Endometrial microvascular endothelial cells (primary cell): ENCODE measurements at regions not wholly inside any gene's neighbourhood (a gene's known extent, or its start where the extent isn't known, plus 50 kb on each side); places are given as distances from the start of the nearest gene placed in this dataset.

Source experiments
- in situ Hi-C: cut with HindIII; loops from 2 replicates; pipeline ENCODE4 v1.10.0; 2017; ENCODE audit warnings: low sequenced_read_pairs, low pct_unique_long_range_greater_than_20kb; ENCODE audit errors: inconsistent ontology term

DNA sequence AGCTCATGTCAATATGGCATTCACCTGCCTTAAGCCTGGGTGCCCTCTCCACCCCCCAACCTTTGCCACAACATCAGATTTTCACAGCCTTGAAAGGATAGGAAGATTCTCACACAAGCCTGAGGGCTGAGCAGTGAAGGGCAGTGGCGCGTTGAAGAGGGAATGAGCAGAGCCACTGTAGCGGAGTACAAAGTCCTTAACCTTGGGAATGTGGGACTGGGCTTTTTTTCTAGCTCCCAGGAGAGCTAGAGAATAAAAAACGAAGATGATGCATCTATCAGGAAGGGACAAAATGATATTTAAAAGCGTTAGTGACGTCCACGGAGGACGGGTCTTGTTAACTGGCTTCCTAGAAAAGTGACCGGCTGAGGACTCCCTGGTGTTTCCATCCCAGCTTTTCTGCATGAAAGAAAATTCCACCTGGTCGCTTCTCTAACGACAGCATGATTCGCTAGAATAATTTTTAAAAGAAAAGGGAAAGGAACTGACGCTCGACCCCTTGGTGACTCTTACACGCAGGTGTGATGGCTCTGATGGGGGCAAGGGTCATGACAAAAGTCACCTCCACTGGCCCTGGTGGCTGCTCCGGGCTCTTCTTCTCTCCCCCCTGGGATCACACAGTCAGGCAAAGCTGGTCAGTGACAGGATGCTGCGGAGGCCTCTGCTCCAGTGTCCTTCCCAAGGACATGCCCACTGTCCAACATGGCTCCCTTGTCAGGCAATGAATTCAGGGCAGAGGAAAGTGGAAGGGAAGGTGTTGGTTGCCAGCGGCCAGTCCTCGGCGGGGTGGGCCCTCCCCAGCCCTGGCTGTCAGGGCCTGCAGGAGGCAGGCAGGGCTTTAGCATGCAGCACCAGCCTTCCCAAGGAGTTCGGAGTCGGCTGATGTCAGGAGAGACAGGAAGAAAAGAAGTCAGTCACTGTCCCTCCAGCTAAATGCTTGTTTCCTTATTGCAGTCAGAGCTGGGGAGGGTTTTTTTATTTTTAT, 58.4 kb upstream of the IRX3 start:
- in situ Hi-C loops = no loop called here

DNA sequence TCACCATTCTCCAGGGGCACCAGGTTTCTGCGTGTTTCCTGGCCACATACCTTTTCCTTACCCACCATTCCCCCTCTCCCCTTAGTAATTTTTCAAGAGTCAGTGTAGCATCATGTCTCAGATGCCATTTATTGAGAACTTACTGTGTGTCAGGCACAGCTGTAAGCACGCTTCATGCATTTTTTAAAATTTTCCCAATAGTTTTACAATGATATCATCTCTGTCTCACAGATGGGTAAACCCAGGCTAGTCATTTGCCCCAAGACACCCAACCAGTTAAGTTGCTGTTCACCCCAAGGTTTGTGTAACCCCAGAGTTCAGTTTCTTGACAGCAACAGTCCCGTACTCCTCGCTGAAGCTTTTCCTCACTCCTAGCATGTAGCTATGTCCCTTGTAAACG, 56.4 kb upstream of the IRX3 start:
- in situ Hi-C loops = no loop called here

DNA sequence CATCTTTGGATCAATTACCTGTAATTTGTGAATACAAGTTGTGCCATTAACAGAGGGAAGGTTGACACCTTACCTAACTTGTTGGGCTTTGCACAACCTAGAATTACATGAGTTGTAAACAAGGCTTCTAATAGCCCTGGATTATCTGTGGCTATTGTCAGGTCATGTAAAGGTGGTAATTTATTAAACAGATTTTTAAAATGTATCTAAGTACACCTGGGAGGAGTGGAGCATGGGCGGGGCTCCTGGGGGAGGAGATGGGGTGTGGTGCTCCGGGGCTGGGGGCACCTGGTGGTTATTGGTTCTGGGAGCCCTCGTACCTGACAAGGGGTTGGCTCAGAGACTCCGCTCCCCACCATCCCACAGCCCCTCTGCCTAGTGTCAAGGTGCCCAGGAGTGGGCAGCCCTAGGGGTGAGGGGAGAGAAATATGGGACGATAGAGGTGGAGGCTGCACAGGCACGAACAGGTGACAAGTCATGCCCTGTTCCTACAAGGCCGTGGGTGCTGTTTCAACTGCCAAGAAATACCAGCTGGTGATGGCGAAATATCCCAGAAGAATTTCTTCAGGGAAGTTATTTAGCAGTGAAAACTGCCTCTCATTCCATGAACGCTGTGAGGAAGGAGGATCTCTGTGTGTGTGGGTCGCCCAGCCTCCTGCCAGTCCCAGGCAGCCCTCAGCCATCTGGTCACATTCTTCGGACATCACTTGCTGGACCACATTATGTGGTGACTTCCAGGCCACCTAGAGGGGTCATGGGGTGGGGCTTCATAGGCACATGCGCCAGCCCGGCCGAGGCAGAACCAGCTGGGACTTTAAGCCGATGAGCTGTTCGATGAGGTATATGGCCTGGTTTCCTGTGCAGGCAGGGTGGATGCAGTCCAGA, 55.5 kb upstream of the IRX3 start:
- in situ Hi-C loops = no loop called here

DNA sequence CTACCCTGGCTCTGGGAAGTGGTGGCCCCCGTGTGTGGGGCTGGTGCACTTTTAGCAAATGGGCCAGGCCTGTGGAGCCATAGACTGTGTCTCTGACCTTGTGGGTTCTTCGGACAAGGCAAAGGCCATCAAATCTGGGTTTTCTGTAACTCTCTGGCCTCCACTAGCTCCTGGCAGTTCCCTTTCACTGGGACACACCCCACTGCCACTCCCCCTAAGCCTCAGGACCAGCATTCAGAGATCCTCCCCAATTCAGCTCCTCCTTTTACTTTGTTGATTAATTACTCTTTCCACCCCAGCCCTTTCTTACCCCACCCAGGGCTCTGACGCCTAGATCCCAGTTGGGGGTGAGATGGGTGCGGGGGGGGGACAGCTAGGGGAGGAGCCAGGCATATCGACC, 53.9 kb upstream of the IRX3 start:
- in situ Hi-C loops = no loop called here

DNA sequence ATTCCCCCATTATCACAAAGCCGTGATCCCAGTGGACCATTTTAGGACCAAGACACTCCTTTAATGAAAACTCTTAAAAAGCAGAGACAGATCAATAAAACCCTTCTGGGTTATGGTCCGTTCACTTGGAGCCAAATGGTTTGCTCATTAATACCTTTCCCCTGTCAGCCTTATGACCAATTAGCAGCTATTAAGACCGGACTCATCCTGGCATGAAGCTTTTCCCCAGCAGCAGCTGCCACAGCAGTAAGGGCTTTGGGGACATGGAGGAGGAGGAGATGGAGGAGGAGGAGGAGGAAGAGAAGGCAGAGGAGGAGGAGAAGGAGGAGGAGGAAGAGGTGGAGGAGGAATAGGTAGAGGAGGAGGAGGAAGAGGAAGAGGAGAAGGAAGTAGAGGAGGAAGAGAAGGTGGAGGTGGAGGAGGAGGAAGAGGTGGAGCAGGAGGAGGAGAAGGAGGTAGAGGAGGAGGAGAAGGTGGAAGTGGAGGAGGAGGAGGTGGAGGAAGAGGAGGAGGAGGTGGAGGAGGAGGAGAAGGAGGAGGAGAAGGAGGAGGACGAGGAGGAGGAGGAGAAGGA, 50.1 kb upstream of the IRX3 start:
- in situ Hi-C loops = no loop called here
